HUES6 (cell line): ENCODE measurements at regions not wholly inside any gene's neighbourhood (a gene's known extent, or its start where the extent isn't known, plus 50 kb on each side); places are given as distances from the start of the nearest gene placed in this dataset.

Experiments
- H3K27ac ChIP-seq: 2 replicates; pipeline ENCODE4 v1.7.0; 2013; ENCODE audit warnings: low read depth, mild to moderate bottlenecking, low read length, inconsistent platforms
- H3K27me3 ChIP-seq: 2 replicates; pipeline ENCODE4 v1.6.1; 2013; ENCODE audit warnings: low read length; ENCODE audit not compliant: control insufficient read depth, insufficient read depth
- H3K36me3 ChIP-seq: 2 replicates; pipeline ENCODE4 v1.6.1; 2013; ENCODE audit warnings: low read length; ENCODE audit not compliant: control insufficient read depth, insufficient read depth
- H3K4me1 ChIP-seq: 2 replicates; pipeline ENCODE4 v1.6.1; 2013; ENCODE audit warnings: low read length; ENCODE audit not compliant: control insufficient read depth, insufficient read depth
- H3K4me3 ChIP-seq: 2 replicates; pipeline ENCODE4 v1.5.1; 2013; ENCODE audit warnings: low read depth, low read length
- H3K9ac ChIP-seq: one replicate; pipeline ENCODE4 v1.6.1; 2013; ENCODE audit warnings: mild to moderate bottlenecking, low read length
- H3K9me3 ChIP-seq: 2 replicates; pipeline ENCODE4 v1.6.1; 2013; ENCODE audit warnings: low read depth, low read length; ENCODE audit not compliant: control insufficient read depth, insufficient read depth

DNA sequence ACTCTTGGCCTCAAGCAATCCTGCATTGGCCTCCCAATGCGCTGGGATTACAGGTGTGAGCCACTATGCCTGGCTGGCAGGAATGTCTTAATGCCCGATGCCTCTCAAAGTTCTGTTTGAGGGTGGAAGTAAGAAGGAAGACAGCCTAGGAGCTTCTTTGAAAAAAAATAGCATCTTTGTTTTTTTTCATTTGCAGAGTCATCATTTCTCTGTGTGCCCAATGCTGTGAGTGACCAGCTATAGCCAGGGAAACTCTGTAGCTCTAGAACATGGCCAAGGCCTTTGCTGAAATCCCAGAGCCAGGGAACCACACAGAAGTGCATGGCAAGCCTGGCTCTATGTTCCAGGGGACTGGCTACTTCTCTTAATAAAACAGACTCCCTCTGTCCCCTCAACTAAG, 260.0 kb downstream of the C1D start:
- Histone ChIP-seq H3K4me3 (no peak overlapping the region), H3K9me3 (no peaks in the 10 kb centered on the region), H3K27me3 (no peaks in the 10 kb centered on the region; the same call in 1 of the 2 replicates), H3K9ac (no peak overlapping the region), H3K27ac (no peak overlapping the region), H3K36me3 (no peaks in the 10 kb centered on the region), H3K4me1 (peaks cover 4% of the 10 kb centered on the region; the same call in 1 of the 2 replicates)

DNA sequence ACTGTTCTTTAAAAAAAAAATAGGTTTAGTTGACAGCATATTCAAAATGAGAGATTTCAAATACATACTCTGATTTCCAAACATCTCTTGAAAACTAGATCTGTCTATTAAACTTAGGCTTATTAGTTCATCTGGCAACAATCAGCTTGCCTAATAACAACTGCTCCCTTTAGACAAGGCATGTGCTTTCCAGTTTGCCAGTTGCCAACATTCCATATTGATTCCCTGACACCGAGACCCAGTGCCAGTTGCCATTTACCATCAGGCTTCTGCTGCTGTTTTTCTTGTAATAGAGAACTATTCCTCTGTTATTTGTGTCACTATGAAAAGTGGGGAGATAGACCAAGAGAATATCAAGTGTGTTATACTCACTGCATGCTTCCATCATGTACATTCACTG, 256.0 kb downstream of the C1D start:
- no peaks in the 10 kb centered on the region for H3K36me3 ChIP-seq
- H3K27me3 ChIP-seq, result no peaks in the 10 kb centered on the region; the same call in 1 of the 2 replicates
- no peaks in the 10 kb centered on the region for H3K9me3 ChIP-seq
- H3K9ac ChIP-seq, result no peak overlapping the region
- H3K27ac ChIP-seq, result no peak overlapping the region
- H3K4me3 ChIP-seq, result no peak overlapping the region
- peaks cover 5% of the 10 kb centered on the region; the same call in 1 of the 2 replicates for H3K4me1 ChIP-seq

DNA sequence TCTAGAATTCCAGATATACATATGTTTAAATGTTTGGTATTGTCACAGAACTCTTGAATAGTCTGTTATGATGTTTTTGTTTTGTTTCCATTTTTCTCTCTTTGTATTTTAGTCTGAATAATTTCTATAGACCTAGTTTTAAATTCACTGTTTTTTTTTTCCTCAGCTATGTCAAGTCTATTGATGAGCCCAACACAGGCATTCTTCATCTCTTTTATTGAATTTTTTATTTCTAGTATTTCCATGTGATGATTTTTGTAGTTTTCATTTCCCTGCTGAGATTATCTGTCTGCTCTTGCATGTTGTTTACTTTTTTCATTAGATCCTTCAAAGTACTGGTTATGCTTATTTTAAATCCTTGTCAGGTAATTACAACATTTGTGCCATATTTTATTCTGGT, 254.7 kb downstream of the C1D start:
- Histone ChIP-seq H3K9ac (no peak overlapping the region), H3K36me3 (no peaks in the 10 kb centered on the region), H3K4me3 (no peak overlapping the region), H3K27me3 (no peaks in the 10 kb centered on the region; the same call in 1 of the 2 replicates), H3K27ac (no peak overlapping the region), H3K9me3 (no peaks in the 10 kb centered on the region), H3K4me1 (peaks cover 5% of the 10 kb centered on the region; the same call in 1 of the 2 replicates)

DNA sequence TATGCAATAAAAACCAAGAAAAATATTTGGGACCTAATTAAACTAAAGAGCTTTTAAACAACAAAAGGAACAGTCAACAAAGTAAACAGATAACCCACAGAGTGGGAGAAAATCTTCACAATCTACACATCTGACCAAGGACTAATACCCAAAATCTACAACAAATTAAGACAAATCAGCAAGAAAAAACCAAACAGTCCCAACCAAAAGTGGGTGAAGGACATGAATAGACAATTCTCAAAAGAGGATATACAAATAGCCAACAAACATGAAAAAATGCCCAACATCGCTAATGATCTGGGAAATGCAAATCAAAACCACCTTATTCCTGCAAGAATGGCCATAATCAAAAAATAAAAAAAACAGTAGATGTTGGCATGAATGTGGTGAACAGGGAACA, 250.1 kb downstream of the C1D start:
- Histone ChIP-seq H3K4me3 (no peak overlapping the region), H3K4me1 (peaks cover 5% of the 10 kb centered on the region; the same call in 1 of the 2 replicates), H3K9me3 (no peaks in the 10 kb centered on the region), H3K27ac (no peak overlapping the region), H3K27me3 (no peaks in the 10 kb centered on the region), H3K9ac (no peak overlapping the region), H3K36me3 (no peaks in the 10 kb centered on the region)

DNA sequence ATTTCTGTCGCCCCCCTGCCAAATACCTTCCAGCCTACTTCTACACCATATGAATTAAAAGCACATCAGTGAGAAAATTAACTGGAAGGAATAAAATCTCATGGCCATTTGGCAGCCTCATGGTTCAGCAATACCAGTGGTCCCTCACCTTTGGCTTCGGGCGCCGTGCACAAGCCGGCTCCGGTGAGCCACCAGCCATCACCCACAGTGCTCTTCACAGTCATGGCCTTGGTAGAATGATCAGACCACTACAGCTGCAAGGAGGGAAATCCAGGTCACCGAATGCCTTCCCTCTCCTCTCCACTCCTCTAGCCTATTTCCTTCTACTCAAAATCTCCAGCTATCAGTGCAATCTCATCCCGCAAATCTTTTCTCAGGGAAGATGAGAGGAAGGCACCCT, 239.1 kb downstream of the C1D start:
- no peaks in the 10 kb centered on the region for H3K36me3 ChIP-seq
- no peak overlapping the region for H3K9ac ChIP-seq
- H3K27ac ChIP-seq, result no peak overlapping the region
- H3K27me3 ChIP-seq, result no peaks in the 10 kb centered on the region
- no peaks in the 10 kb centered on the region for H3K4me1 ChIP-seq
- H3K4me3 ChIP-seq, result no peak overlapping the region
- H3K9me3 ChIP-seq, result no peaks in the 10 kb centered on the region

DNA sequence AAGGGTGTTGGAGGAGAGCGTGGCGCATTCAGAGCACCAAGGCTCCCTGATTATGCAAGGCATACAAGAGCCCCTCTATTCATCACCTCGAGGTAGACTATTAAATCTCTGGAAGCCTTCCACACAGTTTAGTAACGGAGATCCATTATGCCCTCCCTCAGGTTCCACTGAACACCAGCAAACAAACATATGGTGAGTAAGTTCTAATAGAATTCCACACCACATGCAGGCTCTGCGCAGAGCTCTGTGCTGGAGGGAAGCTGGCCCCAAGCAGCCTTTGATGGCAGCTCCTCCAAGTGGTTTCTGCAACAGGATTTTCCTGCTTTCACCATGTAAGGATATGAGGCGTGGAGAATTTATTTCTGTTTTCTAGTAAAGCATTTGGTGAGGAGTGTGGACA, 238.6 kb downstream of the C1D start:
- no peaks in the 10 kb centered on the region for H3K36me3 ChIP-seq
- H3K9me3 ChIP-seq, result no peaks in the 10 kb centered on the region
- no peak overlapping the region for H3K4me3 ChIP-seq
- H3K27me3 ChIP-seq, result no peaks in the 10 kb centered on the region
- no peak overlapping the region for H3K27ac ChIP-seq
- H3K4me1 ChIP-seq, result no peaks in the 10 kb centered on the region
- no peak overlapping the region for H3K9ac ChIP-seq

DNA sequence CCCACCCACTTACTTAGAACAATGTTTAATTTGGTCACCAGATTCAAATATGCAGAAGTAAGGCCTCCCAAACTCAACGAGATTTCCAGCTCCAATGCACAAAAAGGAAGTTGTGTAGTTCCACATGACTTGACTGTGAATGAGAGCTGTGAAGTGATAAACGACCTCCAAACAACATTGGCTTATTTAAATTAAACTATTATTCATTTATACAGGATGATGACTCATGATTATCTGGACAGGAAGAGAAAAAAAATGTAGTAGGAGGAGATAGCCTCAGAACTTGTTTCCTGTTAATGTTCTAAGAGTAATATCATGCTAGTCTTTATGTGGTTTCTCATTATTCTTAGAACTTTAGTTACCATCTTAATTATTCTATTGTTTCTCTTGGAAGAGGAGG, 237.3 kb downstream of the C1D start:
- Histone ChIP-seq H3K4me1 (no peaks in the 10 kb centered on the region), H3K27ac (no peak overlapping the region), H3K4me3 (no peak overlapping the region), H3K9me3 (no peaks in the 10 kb centered on the region), H3K27me3 (no peaks in the 10 kb centered on the region), H3K9ac (no peak overlapping the region), H3K36me3 (no peaks in the 10 kb centered on the region)

DNA sequence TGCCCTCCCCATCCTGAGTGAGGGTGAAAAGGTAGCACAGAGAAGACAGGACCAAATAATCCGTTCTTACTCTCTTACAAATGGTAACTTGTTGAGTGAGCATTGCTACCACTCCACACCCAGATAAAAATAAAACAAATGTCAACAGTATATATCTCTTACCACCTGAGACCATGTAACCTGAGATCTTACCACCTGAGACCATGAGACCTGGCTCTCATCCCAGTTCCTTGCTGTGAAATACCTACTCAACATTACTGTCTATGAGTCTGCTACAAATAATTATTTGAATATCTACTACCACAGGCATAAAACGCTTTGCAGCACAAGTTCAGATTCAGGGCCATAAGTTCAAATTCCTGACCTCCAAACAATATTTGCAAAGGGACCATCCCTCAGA, 234.7 kb downstream of the C1D start:
- H3K27me3 ChIP-seq, result no peaks in the 10 kb centered on the region
- H3K27ac ChIP-seq, result no peak overlapping the region
- H3K4me1 ChIP-seq, result no peaks in the 10 kb centered on the region
- H3K4me3 ChIP-seq, result no peak overlapping the region
- no peak overlapping the region for H3K9ac ChIP-seq
- H3K9me3 ChIP-seq, result no peaks in the 10 kb centered on the region
- H3K36me3 ChIP-seq, result no peaks in the 10 kb centered on the region

DNA sequence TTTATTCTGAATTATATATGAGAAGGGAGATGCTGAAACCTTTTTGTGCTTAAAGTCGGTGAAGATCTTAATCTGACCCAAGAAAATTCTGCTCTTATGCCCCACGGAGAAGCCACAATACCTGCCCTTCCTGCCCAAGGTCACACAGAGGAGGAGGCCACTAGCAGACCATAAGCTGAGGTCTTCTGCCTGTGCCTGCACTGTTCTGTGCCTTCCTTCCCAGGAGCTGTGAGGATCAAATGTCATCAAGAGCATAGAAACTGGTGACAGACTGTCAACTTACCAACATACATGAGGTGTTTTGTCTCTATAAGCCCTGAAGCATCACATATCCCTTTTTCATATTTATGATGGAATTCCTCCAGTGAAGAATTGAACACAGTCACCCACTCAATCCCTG, 233.3 kb downstream of the C1D start:
- Histone ChIP-seq H3K27ac (no peak overlapping the region), H3K4me3 (no peak overlapping the region), H3K9me3 (no peaks in the 10 kb centered on the region), H3K36me3 (no peaks in the 10 kb centered on the region), H3K4me1 (no peaks in the 10 kb centered on the region), H3K9ac (no peak overlapping the region), H3K27me3 (no peaks in the 10 kb centered on the region)

DNA sequence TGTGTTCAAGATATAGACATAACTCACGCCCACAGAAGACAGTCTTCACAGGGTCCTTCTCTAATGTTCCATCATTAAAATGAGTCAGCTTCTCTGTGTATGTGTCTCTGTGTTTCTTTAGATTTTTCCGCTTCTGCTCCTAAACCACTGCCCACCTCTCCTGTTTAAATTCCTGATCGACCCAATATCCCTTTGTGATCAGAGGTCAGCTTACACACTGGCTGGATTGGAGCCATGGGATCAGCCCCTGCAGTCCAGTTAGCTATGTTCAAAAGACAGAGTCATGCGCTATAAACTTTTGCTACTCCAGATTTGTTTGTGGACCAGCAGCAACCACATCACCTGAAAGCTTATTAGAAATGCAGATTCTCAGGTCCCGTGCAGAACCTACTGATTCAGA, 229.2 kb downstream of the C1D start:
- Histone ChIP-seq H3K9ac (no peak overlapping the region), H3K9me3 (no peaks in the 10 kb centered on the region), H3K36me3 (no peaks in the 10 kb centered on the region), H3K4me1 (no peaks in the 10 kb centered on the region), H3K27me3 (no peaks in the 10 kb centered on the region), H3K27ac (no peak overlapping the region), H3K4me3 (no peak overlapping the region)

DNA sequence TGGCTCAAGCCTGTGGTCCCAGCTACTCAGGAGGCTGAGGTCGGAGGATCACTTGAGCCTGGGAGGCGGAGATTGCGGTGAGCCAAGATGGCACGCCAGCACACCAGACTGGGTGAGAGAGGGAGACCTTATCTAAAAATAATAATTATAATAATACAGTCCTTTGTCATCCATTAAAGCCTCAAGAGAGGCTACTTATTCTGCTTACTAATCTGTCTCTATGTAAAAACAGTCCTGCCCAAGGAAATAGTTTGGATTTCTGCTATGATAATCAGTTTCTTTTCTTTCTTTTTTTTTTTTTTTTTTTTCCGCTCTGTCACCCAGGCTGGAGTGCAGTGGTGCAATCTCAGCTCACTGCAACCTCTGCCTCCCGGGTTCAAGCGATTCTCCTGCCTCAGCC, 228.3 kb downstream of the C1D start:
- Histone ChIP-seq H3K4me3 (no peak overlapping the region), H3K9me3 (no peaks in the 10 kb centered on the region), H3K27ac (no peak overlapping the region), H3K9ac (no peak overlapping the region), H3K36me3 (no peaks in the 10 kb centered on the region), H3K27me3 (no peaks in the 10 kb centered on the region), H3K4me1 (no peaks in the 10 kb centered on the region)

DNA sequence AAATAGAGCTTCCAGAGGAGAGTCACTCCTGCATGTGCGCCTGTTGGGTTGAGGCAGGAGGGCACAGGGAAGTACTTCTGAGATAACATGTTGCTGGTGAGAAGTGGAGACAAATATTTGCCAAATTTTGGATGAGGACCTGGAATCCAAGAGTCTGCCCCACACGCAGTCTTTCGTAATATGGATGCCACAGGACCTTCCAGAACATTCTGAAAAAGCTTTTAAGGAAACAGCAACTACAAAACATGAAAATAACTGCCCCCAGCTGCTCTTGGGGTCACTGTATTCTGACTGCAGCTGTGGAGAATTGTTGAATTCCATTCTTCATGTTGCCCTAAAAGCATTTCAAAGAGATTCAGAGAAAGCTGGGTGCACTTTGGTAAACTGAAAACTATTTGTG, 227.5 kb downstream of the C1D start:
- no peaks in the 10 kb centered on the region for H3K4me1 ChIP-seq
- H3K9me3 ChIP-seq, result no peaks in the 10 kb centered on the region
- no peak overlapping the region for H3K27ac ChIP-seq
- H3K4me3 ChIP-seq, result no peak overlapping the region
- H3K9ac ChIP-seq, result no peak overlapping the region
- H3K36me3 ChIP-seq, result no peaks in the 10 kb centered on the region
- H3K27me3 ChIP-seq, result no peaks in the 10 kb centered on the region
